Activated naive CD8-positive, alpha-beta T cell treated with anti-CD3 and anti-CD28 coated beads for 36 hours (primary cell): ENCODE measurements at regions not wholly inside any gene's neighbourhood (a gene's known extent, or its start where the extent isn't known, plus 50 kb on each side); places are given as distances from the start of the nearest gene placed in this dataset.

Experiments
- DNase-seq: peaks from one replicate; pipeline ENCODE4 v3.0.0; 2021
- H3K27ac Mint-ChIP-seq: one replicate; pipeline ENCODE4 v1.8.0; 2022; ENCODE audit warnings: mild to moderate bottlenecking, moderate library complexity, mixed read lengths
- H3K27me3 Mint-ChIP-seq: one replicate; pipeline ENCODE4 v1.8.0; 2022; ENCODE audit warnings: mild to moderate bottlenecking, mixed read lengths
- H3K36me3 Mint-ChIP-seq: one replicate; pipeline ENCODE4 v1.8.0; 2021; ENCODE audit warnings: mild to moderate bottlenecking, mixed read lengths
- H3K4me1 Mint-ChIP-seq: one replicate; pipeline ENCODE4 v1.8.0; 2021; ENCODE audit warnings: mixed read lengths
- H3K4me3 Mint-ChIP-seq: one replicate; pipeline ENCODE4 v1.8.0; 2022; ENCODE audit warnings: mild to moderate bottlenecking, moderate library complexity, mixed read lengths
- H3K9me3 Mint-ChIP-seq: one replicate; pipeline ENCODE4 v1.8.0; 2022; ENCODE audit warnings: mixed read lengths

- no peak overlapping the region for H3K27ac Mint-ChIP-seq
- H3K4me1 Mint-ChIP-seq = no peaks in the 10 kb centered on the region
- no peaks in the 10 kb centered on the region for H3K9me3 Mint-ChIP-seq
- no peaks in the 10 kb centered on the region for H3K36me3 Mint-ChIP-seq
- H3K4me3 Mint-ChIP-seq = no peak overlapping the region
- H3K27me3 Mint-ChIP-seq = no peaks in the 10 kb centered on the region
- no peak for DNase-seq
These were observed 1295.1 kb upstream of the C9orf72 start for GRCh38 chr9:28868228-28868990.

- H3K27ac Mint-ChIP-seq = no peak overlapping the region
- no peaks in the 10 kb centered on the region for H3K4me1 Mint-ChIP-seq
- no peak for DNase-seq
- H3K4me3 Mint-ChIP-seq = no peak overlapping the region
- H3K36me3 Mint-ChIP-seq = no peaks in the 10 kb centered on the region
- H3K27me3 Mint-ChIP-seq = no peaks in the 10 kb centered on the region
- no peaks in the 10 kb centered on the region for H3K9me3 Mint-ChIP-seq
These were observed 1309.2 kb upstream of the C9orf72 start for GRCh38 chr9:28882529-28882928.

- Mint-ChIP-seq H3K4me3 (no peak overlapping the region), H3K27me3 (no peaks in the 10 kb centered on the region), H3K36me3 (no peaks in the 10 kb centered on the region), H3K27ac (no peak overlapping the region), H3K4me1 (no peaks in the 10 kb centered on the region), H3K9me3 (no peaks in the 10 kb centered on the region)
- no peak for DNase-seq
These were observed 1310.0 kb upstream of the C9orf72 start for GRCh38 chr9:28883234-28883633.

GRCh38 chr9:28887188-28887884 is 1314.1 kb upstream of the C9orf72 start:
- Mint-ChIP-seq H3K4me3 (no peak overlapping the region), H3K27ac (no peak overlapping the region), H3K9me3 (no peaks in the 10 kb centered on the region), H3K36me3 (no peaks in the 10 kb centered on the region), H3K4me1 (no peaks in the 10 kb centered on the region), H3K27me3 (no peaks in the 10 kb centered on the region)
- DNase-seq = no peak

- Mint-ChIP-seq H3K4me3 (no peak overlapping the region), H3K27me3 (no peaks in the 10 kb centered on the region), H3K9me3 (no peaks in the 10 kb centered on the region)
These were observed 1315.5 kb upstream of the C9orf72 start for GRCh38 chr9:28888806-28889205.

GRCh38 chr9:28892538-28892937 is 1319.3 kb upstream of the C9orf72 start:
- Mint-ChIP-seq H3K9me3 (no peaks in the 10 kb centered on the region), H3K4me3 (no peak overlapping the region), H3K4me1 (no peaks in the 10 kb centered on the region), H3K36me3 (no peaks in the 10 kb centered on the region), H3K27ac (no peak overlapping the region), H3K27me3 (no peaks in the 10 kb centered on the region)
- DNase-seq = no peak

More at GRCh38 chr9:28888806-28889205, 1315.5 kb upstream of the C9orf72 start:
- Mint-ChIP-seq H3K4me1 (no peaks in the 10 kb centered on the region), H3K27ac (no peak overlapping the region), H3K36me3 (no peaks in the 10 kb centered on the region)
- DNase-seq = no peak

GRCh38 chr9:28899267-28899666 is 1326.0 kb upstream of the C9orf72 start:
- H3K4me1 Mint-ChIP-seq = no peaks in the 10 kb centered on the region
- no peaks in the 10 kb centered on the region for H3K27me3 Mint-ChIP-seq
- no peaks in the 10 kb centered on the region for H3K36me3 Mint-ChIP-seq
- H3K9me3 Mint-ChIP-seq = peaks cover 4% of the 10 kb centered on the region
- no peak overlapping the region for H3K27ac Mint-ChIP-seq
- no peak overlapping the region for H3K4me3 Mint-ChIP-seq
- DNase-seq = no peak

- no peaks in the 10 kb centered on the region for H3K36me3 Mint-ChIP-seq
- peaks cover 4% of the 10 kb centered on the region for H3K9me3 Mint-ChIP-seq
- DNase-seq = no peak
- no peak overlapping the region for H3K4me3 Mint-ChIP-seq
- H3K27me3 Mint-ChIP-seq = no peaks in the 10 kb centered on the region
- H3K4me1 Mint-ChIP-seq = no peaks in the 10 kb centered on the region
- H3K27ac Mint-ChIP-seq = no peak overlapping the region
These were observed 1326.6 kb upstream of the C9orf72 start for GRCh38 chr9:28899926-28900325.

- no peak overlapping the region for H3K4me3 Mint-ChIP-seq
- DNase-seq = no peak
- H3K36me3 Mint-ChIP-seq = no peaks in the 10 kb centered on the region
- H3K4me1 Mint-ChIP-seq = no peaks in the 10 kb centered on the region
- no peak overlapping the region for H3K27ac Mint-ChIP-seq
- H3K9me3 Mint-ChIP-seq = peaks cover 4% of the 10 kb centered on the region
- H3K27me3 Mint-ChIP-seq = no peaks in the 10 kb centered on the region
These were observed 1327.1 kb upstream of the C9orf72 start for GRCh38 chr9:28900406-28900805.

GRCh38 chr9:28909526-28909925 is 1336.2 kb upstream of the C9orf72 start:
- no peaks in the 10 kb centered on the region for H3K4me1 Mint-ChIP-seq
- no peaks in the 10 kb centered on the region for H3K27me3 Mint-ChIP-seq
- no peak overlapping the region for H3K27ac Mint-ChIP-seq
- no peak for DNase-seq
- H3K4me3 Mint-ChIP-seq = no peak overlapping the region
- peaks cover 1% of the 10 kb centered on the region for H3K9me3 Mint-ChIP-seq
- no peaks in the 10 kb centered on the region for H3K36me3 Mint-ChIP-seq

- Mint-ChIP-seq H3K4me1 (no peaks in the 10 kb centered on the region), H3K27me3 (no peaks in the 10 kb centered on the region), H3K9me3 (no peaks in the 10 kb centered on the region), H3K36me3 (no peaks in the 10 kb centered on the region), H3K27ac (no peak overlapping the region), H3K4me3 (no peak overlapping the region)
- no peak for DNase-seq
These were observed 1339.3 kb upstream of the C9orf72 start for GRCh38 chr9:28912621-28913020.

GRCh38 chr9:28915202-28915930 is 1342.1 kb upstream of the C9orf72 start:
- Mint-ChIP-seq H3K4me3 (no peak overlapping the region), H3K9me3 (no peaks in the 10 kb centered on the region), H3K27me3 (no peaks in the 10 kb centered on the region)

GRCh38 chr9:28916348-28916747 is 1343.1 kb upstream of the C9orf72 start:
- Mint-ChIP-seq H3K36me3 (no peaks in the 10 kb centered on the region), H3K27me3 (no peaks in the 10 kb centered on the region), H3K27ac (no peak overlapping the region), H3K4me3 (no peak overlapping the region), H3K4me1 (no peaks in the 10 kb centered on the region), H3K9me3 (no peaks in the 10 kb centered on the region)
- no peak for DNase-seq

More at GRCh38 chr9:28915202-28915930, 1342.1 kb upstream of the C9orf72 start:
- Mint-ChIP-seq H3K4me1 (no peaks in the 10 kb centered on the region), H3K36me3 (no peaks in the 10 kb centered on the region), H3K27ac (no peak overlapping the region)
- no peak for DNase-seq

GRCh38 chr9:28921857-28922500 is 1348.7 kb upstream of the C9orf72 start:
- DNase-seq = no peak
- no peaks in the 10 kb centered on the region for H3K4me1 Mint-ChIP-seq
- no peaks in the 10 kb centered on the region for H3K27me3 Mint-ChIP-seq
- no peak overlapping the region for H3K27ac Mint-ChIP-seq
- no peaks in the 10 kb centered on the region for H3K36me3 Mint-ChIP-seq
- peaks cover 2% of the 10 kb centered on the region for H3K9me3 Mint-ChIP-seq
- H3K4me3 Mint-ChIP-seq = no peak overlapping the region

- Mint-ChIP-seq H3K27ac (no peak overlapping the region), H3K27me3 (no peaks in the 10 kb centered on the region), H3K4me3 (no peak overlapping the region), H3K36me3 (no peaks in the 10 kb centered on the region), H3K4me1 (no peaks in the 10 kb centered on the region), H3K9me3 (peaks cover 3% of the 10 kb centered on the region)
- DNase-seq = no peak
These were observed 1349.6 kb upstream of the C9orf72 start for GRCh38 chr9:28922891-28923290.
